Activated naive CD8-positive, alpha-beta T cell (primary cell): ENCODE measurements at regions not wholly inside any gene's neighbourhood (a gene's known extent, or its start where the extent isn't known, plus 50 kb on each side); places are given as distances from the start of the nearest gene placed in this dataset.

Experiments
- H3K27ac Mint-ChIP-seq: one replicate; pipeline ENCODE4 v1.8.0; 2021; ENCODE audit warnings: mixed read lengths
- H3K27me3 Mint-ChIP-seq: one replicate; pipeline ENCODE4 v1.8.0; 2021; ENCODE audit warnings: mixed read lengths
- H3K36me3 Mint-ChIP-seq: one replicate; pipeline ENCODE4 v1.8.0; 2021; ENCODE audit warnings: mixed read lengths
- H3K4me1 Mint-ChIP-seq: one replicate; pipeline ENCODE4 v1.8.0; 2021; ENCODE audit warnings: low read depth, mixed read lengths
- H3K4me3 Mint-ChIP-seq: one replicate; pipeline ENCODE4 v1.8.0; 2021; ENCODE audit warnings: mild to moderate bottlenecking, mixed read lengths
- H3K9me3 Mint-ChIP-seq: one replicate; pipeline ENCODE4 v1.8.0; 2021; ENCODE audit warnings: low read depth, mixed read lengths

GRCh38 chr15:95499397-95499796 lies 831.1 kb upstream of the NR2F2 start:
- Mint-ChIP-seq H3K36me3 (peaks cover 2% of the 10 kb centered on the region), H3K27me3 (peaks cover 10% of the 10 kb centered on the region), H3K9me3 (no peaks in the 10 kb centered on the region), H3K27ac (no peak overlapping the region), H3K4me3 (no peak overlapping the region), H3K4me1 (peaks cover 6% of the 10 kb centered on the region)

- Mint-ChIP-seq H3K9me3 (no peaks in the 10 kb centered on the region), H3K36me3 (no peaks in the 10 kb centered on the region), H3K4me1 (peaks cover 6% of the 10 kb centered on the region), H3K4me3 (no peak overlapping the region), H3K27me3 (no peaks in the 10 kb centered on the region), H3K27ac (no peak overlapping the region)
Observed at GRCh38 chr15:95501865-95502264, 828.6 kb upstream of the NR2F2 start.

GRCh38 chr15:95503107-95503506 lies 827.4 kb upstream of the NR2F2 start:
- Mint-ChIP-seq H3K27ac (no peak overlapping the region), H3K4me1 (peaks cover 6% of the 10 kb centered on the region), H3K36me3 (no peaks in the 10 kb centered on the region), H3K27me3 (no peaks in the 10 kb centered on the region), H3K9me3 (no peaks in the 10 kb centered on the region), H3K4me3 (no peak overlapping the region)

- Mint-ChIP-seq H3K27ac (no peak overlapping the region), H3K27me3 (no peaks in the 10 kb centered on the region), H3K9me3 (no peaks in the 10 kb centered on the region), H3K4me3 (no peak overlapping the region), H3K36me3 (no peaks in the 10 kb centered on the region), H3K4me1 (peaks cover 6% of the 10 kb centered on the region)
Observed at GRCh38 chr15:95503640-95504225, 826.8 kb upstream of the NR2F2 start.

GRCh38 chr15:95511671-95512070 lies 818.8 kb upstream of the NR2F2 start:
- Mint-ChIP-seq H3K36me3 (peaks cover 2% of the 10 kb centered on the region), H3K27me3 (peaks cover 2% of the 10 kb centered on the region), H3K4me3 (no peak overlapping the region), H3K4me1 (no peaks in the 10 kb centered on the region), H3K9me3 (peaks cover 8% of the 10 kb centered on the region), H3K27ac (no peak overlapping the region)

- no peak overlapping the region for H3K27ac Mint-ChIP-seq
- H3K27me3 Mint-ChIP-seq = peaks cover 3% of the 10 kb centered on the region
- H3K9me3 Mint-ChIP-seq = peaks cover 8% of the 10 kb centered on the region
- no peak overlapping the region for H3K4me3 Mint-ChIP-seq
- peaks cover 2% of the 10 kb centered on the region for H3K36me3 Mint-ChIP-seq
- H3K4me1 Mint-ChIP-seq = no peaks in the 10 kb centered on the region
Observed at GRCh38 chr15:95512906-95513305, 817.6 kb upstream of the NR2F2 start.

- no peaks in the 10 kb centered on the region for H3K4me1 Mint-ChIP-seq
- peaks cover 3% of the 10 kb centered on the region for H3K27me3 Mint-ChIP-seq
- no peaks in the 10 kb centered on the region for H3K9me3 Mint-ChIP-seq
- H3K36me3 Mint-ChIP-seq = no peaks in the 10 kb centered on the region
- no peak overlapping the region for H3K27ac Mint-ChIP-seq
- no peak overlapping the region for H3K4me3 Mint-ChIP-seq
Observed at GRCh38 chr15:95519887-95520286, 810.6 kb upstream of the NR2F2 start.

GRCh38 chr15:95520511-95520910 lies 810.0 kb upstream of the NR2F2 start:
- Mint-ChIP-seq H3K27me3 (peaks cover 3% of the 10 kb centered on the region), H3K27ac (no peak overlapping the region), H3K9me3 (no peaks in the 10 kb centered on the region), H3K4me1 (no peaks in the 10 kb centered on the region), H3K36me3 (no peaks in the 10 kb centered on the region), H3K4me3 (no peak overlapping the region)

- no peak overlapping the region for H3K4me3 Mint-ChIP-seq
- H3K9me3 Mint-ChIP-seq = no peaks in the 10 kb centered on the region
- no peak overlapping the region for H3K27ac Mint-ChIP-seq
- H3K4me1 Mint-ChIP-seq = no peaks in the 10 kb centered on the region
- H3K27me3 Mint-ChIP-seq = peaks cover 3% of the 10 kb centered on the region
- H3K36me3 Mint-ChIP-seq = no peaks in the 10 kb centered on the region
Observed at GRCh38 chr15:95520922-95521321, 809.6 kb upstream of the NR2F2 start.

GRCh38 chr15:95522533-95522932 lies 808.0 kb upstream of the NR2F2 start:
- Mint-ChIP-seq H3K4me1 (no peaks in the 10 kb centered on the region), H3K36me3 (peaks cover 6% of the 10 kb centered on the region), H3K9me3 (peaks cover 9% of the 10 kb centered on the region), H3K27ac (no peak overlapping the region), H3K4me3 (no peak overlapping the region), H3K27me3 (peaks cover 2% of the 10 kb centered on the region)

- Mint-ChIP-seq H3K4me3 (no peak overlapping the region), H3K4me1 (no peaks in the 10 kb centered on the region), H3K9me3 (peaks cover 9% of the 10 kb centered on the region), H3K36me3 (peaks cover 6% of the 10 kb centered on the region), H3K27me3 (peaks cover 2% of the 10 kb centered on the region), H3K27ac (no peak overlapping the region)
Observed at GRCh38 chr15:95528920-95529319, 801.6 kb upstream of the NR2F2 start.

- Mint-ChIP-seq H3K36me3 (no peaks in the 10 kb centered on the region), H3K4me3 (no peak overlapping the region), H3K27me3 (peaks cover 2% of the 10 kb centered on the region), H3K9me3 (no peaks in the 10 kb centered on the region), H3K4me1 (no peaks in the 10 kb centered on the region), H3K27ac (no peak overlapping the region)
Observed at GRCh38 chr15:95536638-95537037, 793.9 kb upstream of the NR2F2 start.

- no peaks in the 10 kb centered on the region for H3K9me3 Mint-ChIP-seq
- no peak overlapping the region for H3K4me3 Mint-ChIP-seq
- H3K36me3 Mint-ChIP-seq = no peaks in the 10 kb centered on the region
- H3K27ac Mint-ChIP-seq = no peak overlapping the region
- H3K4me1 Mint-ChIP-seq = no peaks in the 10 kb centered on the region
- H3K27me3 Mint-ChIP-seq = peaks cover 2% of the 10 kb centered on the region
Observed at GRCh38 chr15:95538693-95539092, 791.8 kb upstream of the NR2F2 start.

GRCh38 chr15:95541301-95541700 lies 789.2 kb upstream of the NR2F2 start:
- Mint-ChIP-seq H3K27ac (no peak overlapping the region), H3K27me3 (peaks cover 7% of the 10 kb centered on the region), H3K4me3 (no peak overlapping the region), H3K4me1 (no peaks in the 10 kb centered on the region), H3K9me3 (no peaks in the 10 kb centered on the region), H3K36me3 (no peaks in the 10 kb centered on the region)

GRCh38 chr15:95549168-95549738 lies 781.2 kb upstream of the NR2F2 start:
- no peaks in the 10 kb centered on the region for H3K36me3 Mint-ChIP-seq
- peaks cover 6% of the 10 kb centered on the region for H3K27me3 Mint-ChIP-seq
- H3K4me3 Mint-ChIP-seq = no peak overlapping the region
- no peak overlapping the region for H3K27ac Mint-ChIP-seq
- no peaks in the 10 kb centered on the region for H3K9me3 Mint-ChIP-seq
- no peaks in the 10 kb centered on the region for H3K4me1 Mint-ChIP-seq

- H3K36me3 Mint-ChIP-seq = no peaks in the 10 kb centered on the region
- peaks cover 8% of the 10 kb centered on the region for H3K27me3 Mint-ChIP-seq
- H3K27ac Mint-ChIP-seq = no peak overlapping the region
- H3K4me1 Mint-ChIP-seq = no peaks in the 10 kb centered on the region
- no peak overlapping the region for H3K4me3 Mint-ChIP-seq
- no peaks in the 10 kb centered on the region for H3K9me3 Mint-ChIP-seq
Observed at GRCh38 chr15:95550702-95551101, 779.8 kb upstream of the NR2F2 start.
